ENCODE measurements at regions not wholly inside any gene's neighbourhood (a gene's known extent, or its start where the extent isn't known, plus 50 kb on each side); places are given as distances from the start of the nearest gene placed in this dataset.
"Not testable (repeated sequence)": the region's sequence is repeated elsewhere in the genome, so short reads cannot be mapped to it uniquely, and the experiment has no call there.

DNA sequence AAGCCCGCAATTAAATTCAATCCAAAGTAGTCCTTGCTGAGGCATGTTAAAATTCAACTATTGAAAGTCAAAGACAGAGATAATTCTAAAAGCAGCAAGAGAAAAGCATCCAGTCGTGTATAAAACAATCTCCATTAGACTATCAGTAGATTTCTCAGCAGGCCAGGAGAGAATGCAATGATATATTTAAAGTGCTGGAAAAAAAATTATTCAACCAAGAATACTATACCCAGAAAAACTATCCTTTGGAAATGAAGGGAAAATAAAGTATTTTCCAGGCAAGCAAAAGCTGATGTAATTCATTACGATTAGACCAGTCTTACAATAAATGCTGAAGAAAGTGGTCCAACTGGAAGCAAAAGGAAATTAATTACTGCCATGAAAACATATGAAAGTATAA, 113.5 kb downstream of the TRIM42 start:
- no peak for TF ChIP-seq TAF1 (IDR thresholded peaks at IDR 0.05; ENCODE audit: low read depth)
- TF ChIP-seq SMC3 (conservative IDR thresholded peaks at IDR 0.05; ENCODE audit: poor library complexity): no peak
- no peak for TF ChIP-seq RAD21 (conservative IDR thresholded peaks at IDR 0.05)
- TF ChIP-seq, protein P1, sequence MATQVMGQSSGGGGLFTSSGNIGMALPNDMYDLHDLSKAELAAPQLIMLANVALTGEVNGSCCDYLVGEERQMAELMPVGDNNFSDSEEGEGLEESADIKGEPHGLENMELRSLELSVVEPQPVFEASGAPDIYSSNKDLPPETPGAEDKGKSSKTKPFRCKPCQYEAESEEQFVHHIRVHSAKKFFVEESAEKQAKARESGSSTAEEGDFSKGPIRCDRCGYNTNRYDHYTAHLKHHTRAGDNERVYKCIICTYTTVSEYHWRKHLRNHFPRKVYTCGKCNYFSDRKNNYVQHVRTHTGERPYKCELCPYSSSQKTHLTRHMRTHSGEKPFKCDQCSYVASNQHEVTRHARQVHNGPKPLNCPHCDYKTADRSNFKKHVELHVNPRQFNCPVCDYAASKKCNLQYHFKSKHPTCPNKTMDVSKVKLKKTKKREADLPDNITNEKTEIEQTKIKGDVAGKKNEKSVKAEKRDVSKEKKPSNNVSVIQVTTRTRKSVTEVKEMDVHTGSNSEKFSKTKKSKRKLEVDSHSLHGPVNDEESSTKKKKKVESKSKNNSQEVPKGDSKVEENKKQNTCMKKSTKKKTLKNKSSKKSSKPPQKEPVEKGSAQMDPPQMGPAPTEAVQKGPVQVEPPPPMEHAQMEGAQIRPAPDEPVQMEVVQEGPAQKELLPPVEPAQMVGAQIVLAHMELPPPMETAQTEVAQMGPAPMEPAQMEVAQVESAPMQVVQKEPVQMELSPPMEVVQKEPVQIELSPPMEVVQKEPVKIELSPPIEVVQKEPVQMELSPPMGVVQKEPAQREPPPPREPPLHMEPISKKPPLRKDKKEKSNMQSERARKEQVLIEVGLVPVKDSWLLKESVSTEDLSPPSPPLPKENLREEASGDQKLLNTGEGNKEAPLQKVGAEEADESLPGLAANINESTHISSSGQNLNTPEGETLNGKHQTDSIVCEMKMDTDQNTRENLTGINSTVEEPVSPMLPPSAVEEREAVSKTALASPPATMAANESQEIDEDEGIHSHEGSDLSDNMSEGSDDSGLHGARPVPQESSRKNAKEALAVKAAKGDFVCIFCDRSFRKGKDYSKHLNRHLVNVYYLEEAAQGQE (IDR thresholded peaks at IDR 0.05; ENCODE audit: borderline replicate concordance): no peak
- TF ChIP-seq, protein P2, sequence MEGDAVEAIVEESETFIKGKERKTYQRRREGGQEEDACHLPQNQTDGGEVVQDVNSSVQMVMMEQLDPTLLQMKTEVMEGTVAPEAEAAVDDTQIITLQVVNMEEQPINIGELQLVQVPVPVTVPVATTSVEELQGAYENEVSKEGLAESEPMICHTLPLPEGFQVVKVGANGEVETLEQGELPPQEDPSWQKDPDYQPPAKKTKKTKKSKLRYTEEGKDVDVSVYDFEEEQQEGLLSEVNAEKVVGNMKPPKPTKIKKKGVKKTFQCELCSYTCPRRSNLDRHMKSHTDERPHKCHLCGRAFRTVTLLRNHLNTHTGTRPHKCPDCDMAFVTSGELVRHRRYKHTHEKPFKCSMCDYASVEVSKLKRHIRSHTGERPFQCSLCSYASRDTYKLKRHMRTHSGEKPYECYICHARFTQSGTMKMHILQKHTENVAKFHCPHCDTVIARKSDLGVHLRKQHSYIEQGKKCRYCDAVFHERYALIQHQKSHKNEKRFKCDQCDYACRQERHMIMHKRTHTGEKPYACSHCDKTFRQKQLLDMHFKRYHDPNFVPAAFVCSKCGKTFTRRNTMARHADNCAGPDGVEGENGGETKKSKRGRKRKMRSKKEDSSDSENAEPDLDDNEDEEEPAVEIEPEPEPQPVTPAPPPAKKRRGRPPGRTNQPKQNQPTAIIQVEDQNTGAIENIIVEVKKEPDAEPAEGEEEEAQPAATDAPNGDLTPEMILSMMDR (IDR thresholded peaks at IDR 0.05; ENCODE audit: poor library complexity, severe bottlenecking): no peak
- TF ChIP-seq MXI1 (conservative IDR thresholded peaks at IDR 0.05; ENCODE audit: poor library complexity, severe bottlenecking): no peak
- TF ChIP-seq POLR2AphosphoS5 (IDR thresholded peaks at IDR 0.05): no peak
- no peak for TF ChIP-seq EP300 (conservative IDR thresholded peaks at IDR 0.05; ENCODE audit: poor library complexity, severe bottlenecking)
- no peak for TF ChIP-seq EZH2 (IDR thresholded peaks at IDR 0.05; ENCODE audit: borderline replicate concordance, insufficient read depth, low read length, poor library complexity, severe bottlenecking)
- H3K27me3 ChIP-seq (ENCODE audit: insufficient read depth, low read depth, low read length): no peaks in the 10 kb centered on the region
- no peaks in the 10 kb centered on the region for H3K9me2 ChIP-seq (ENCODE audit: insufficient read depth, low read length)
- H3K9me3 ChIP-seq (ENCODE audit: low read length): peaks cover 8% of the 10 kb centered on the region
- H3K4me3 ChIP-seq (ENCODE audit: low read length): no peak overlapping the region
- no peak overlapping the region for H2AFZ ChIP-seq (ENCODE audit: low read depth, low read length)
- H3K79me2 ChIP-seq (replicated peaks; ENCODE audit: insufficient read depth, low read length): no peaks in the 10 kb centered on the region
- no peak overlapping the region for H3K27ac ChIP-seq (ENCODE audit: low read length)
- H3K9ac ChIP-seq (ENCODE audit: low read length): no peak overlapping the region
- H3F3A ChIP-seq (ENCODE audit: insufficient read depth, low read length, poor library complexity, severe bottlenecking): no peaks in the 10 kb centered on the region
- no peaks in the 10 kb centered on the region for H4K20me1 ChIP-seq (ENCODE audit: insufficient read depth)
- H3K36me3 ChIP-seq (ENCODE audit: insufficient read depth, low read length): no peaks in the 10 kb centered on the region
- no peak overlapping the region for H3K4me2 ChIP-seq (ENCODE audit: low read length)

DNA sequence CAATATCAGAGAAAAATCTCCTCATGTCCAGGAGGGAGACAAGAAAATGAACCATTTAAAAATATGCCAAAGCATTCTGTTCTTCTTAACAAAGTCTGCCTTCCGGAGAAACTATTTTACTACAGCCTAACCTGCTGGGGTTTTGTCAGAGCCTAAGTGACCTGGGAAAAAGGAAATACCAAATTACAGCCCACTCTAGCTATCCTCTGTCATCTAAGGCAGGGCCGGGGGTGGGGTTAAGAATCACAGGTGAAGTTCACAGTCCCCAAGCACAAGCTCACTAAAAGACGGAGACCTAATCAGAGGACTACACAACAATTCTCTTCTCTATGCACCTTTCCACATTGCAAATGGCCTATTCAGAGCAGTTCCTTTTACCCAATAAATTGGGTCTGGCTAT, 116.6 kb downstream of the TRIM42 start:
- Histone ChIP-seq H3K27me3 (ENCODE audit: insufficient read depth, low read depth, low read length) (no peaks in the 10 kb centered on the region), H2AFZ (ENCODE audit: low read depth, low read length) (no peak overlapping the region), H3K9me3 (ENCODE audit: low read length) (peaks cover 8% of the 10 kb centered on the region), H3K9me2 (ENCODE audit: insufficient read depth, low read length) (no peaks in the 10 kb centered on the region), H3K79me2 (replicated peaks; ENCODE audit: insufficient read depth, low read length) (no peaks in the 10 kb centered on the region), H3K4me2 (ENCODE audit: low read length) (no peak overlapping the region), H4K20me1 (ENCODE audit: insufficient read depth) (no peaks in the 10 kb centered on the region), H3K27ac (ENCODE audit: low read length) (no peak overlapping the region), H3K36me3 (ENCODE audit: insufficient read depth, low read length) (no peaks in the 10 kb centered on the region), H3F3A (ENCODE audit: insufficient read depth, low read length, poor library complexity, severe bottlenecking) (no peaks in the 10 kb centered on the region), H3K4me3 (ENCODE audit: low read length) (no peak overlapping the region), H3K9ac (ENCODE audit: low read length) (no peak overlapping the region)
- TF ChIP-seq, protein P2 (IDR thresholded peaks at IDR 0.05; ENCODE audit: poor library complexity, severe bottlenecking): no peak
- no peak for TF ChIP-seq EZH2 (IDR thresholded peaks at IDR 0.05; ENCODE audit: borderline replicate concordance, insufficient read depth, low read length, poor library complexity, severe bottlenecking)
- TF ChIP-seq, protein P1 (IDR thresholded peaks at IDR 0.05; ENCODE audit: borderline replicate concordance): no peak
- no peak for TF ChIP-seq SMC3 (conservative IDR thresholded peaks at IDR 0.05; ENCODE audit: poor library complexity)
- no peak for TF ChIP-seq TAF1 (IDR thresholded peaks at IDR 0.05; ENCODE audit: low read depth)
- TF ChIP-seq EP300 (conservative IDR thresholded peaks at IDR 0.05; ENCODE audit: poor library complexity, severe bottlenecking): no peak
- no peak for TF ChIP-seq POLR2AphosphoS5 (IDR thresholded peaks at IDR 0.05)
- TF ChIP-seq RAD21 (conservative IDR thresholded peaks at IDR 0.05): no peak
- no peak for TF ChIP-seq MXI1 (conservative IDR thresholded peaks at IDR 0.05; ENCODE audit: poor library complexity, severe bottlenecking)

DNA sequence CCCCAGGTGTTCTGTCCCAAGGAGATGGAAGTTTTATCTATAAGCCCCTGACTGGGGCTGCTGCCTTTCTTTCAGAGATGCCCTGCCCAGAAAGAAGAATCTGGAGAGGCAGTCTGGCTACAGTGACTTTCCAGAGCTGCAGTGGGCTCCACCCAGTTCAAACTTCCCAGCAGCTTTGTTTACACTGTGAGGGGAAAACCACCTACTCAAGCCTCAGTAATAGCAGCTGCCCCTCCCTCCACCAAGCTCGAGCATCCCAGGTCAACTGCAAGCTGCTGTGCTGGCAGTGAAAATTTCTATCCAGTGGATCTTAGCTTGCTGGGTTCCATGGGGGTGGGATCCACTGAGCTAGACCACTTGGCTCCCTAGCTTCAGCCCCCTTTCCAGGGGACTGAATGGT, 125.0 kb downstream of the TRIM42 start:
- H2AFZ ChIP-seq (ENCODE audit: low read depth, low read length); H3K9ac ChIP-seq (ENCODE audit: low read length); H3K4me3 ChIP-seq (ENCODE audit: low read length); H3K27ac ChIP-seq (ENCODE audit: low read length); H3K9me2 ChIP-seq (ENCODE audit: insufficient read depth, low read length); H3K4me2 ChIP-seq (ENCODE audit: low read length); H3K79me2 ChIP-seq (replicated peaks; ENCODE audit: insufficient read depth, low read length); H3K27me3 ChIP-seq (ENCODE audit: insufficient read depth, low read depth, low read length); H3F3A ChIP-seq (ENCODE audit: insufficient read depth, low read length, poor library complexity, severe bottlenecking); H3K9me3 ChIP-seq (ENCODE audit: low read length); H4K20me1 ChIP-seq (ENCODE audit: insufficient read depth); H3K36me3 ChIP-seq (ENCODE audit: insufficient read depth, low read length): not testable (repeated sequence)
